ENCODE measurements at regions not wholly inside any gene's neighbourhood (a gene's known extent, or its start where the extent isn't known, plus 50 kb on each side); places are given as distances from the start of the nearest gene placed in this dataset.

DNA sequence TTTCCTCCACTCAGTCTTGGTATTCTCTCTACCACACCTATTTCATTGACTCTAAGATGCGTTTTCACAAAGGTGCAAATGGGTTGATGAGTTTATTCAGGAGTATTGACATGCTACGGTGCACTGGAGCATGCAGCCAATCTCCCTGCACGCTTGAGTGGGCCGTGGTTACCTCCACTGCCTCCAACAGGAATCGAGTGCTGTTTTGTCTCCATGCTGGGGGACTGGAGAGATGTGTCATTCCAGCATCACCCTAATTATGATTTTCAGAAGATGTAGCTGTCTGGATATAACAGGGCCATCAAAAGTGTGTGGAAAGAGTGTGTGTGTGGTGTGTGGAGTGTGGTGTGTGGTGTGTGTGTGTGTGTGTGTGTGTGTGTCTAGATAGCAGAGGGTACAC is 351.6 kb upstream of the ZFHX3 start:
- TF ChIP-seq, protein P1, sequence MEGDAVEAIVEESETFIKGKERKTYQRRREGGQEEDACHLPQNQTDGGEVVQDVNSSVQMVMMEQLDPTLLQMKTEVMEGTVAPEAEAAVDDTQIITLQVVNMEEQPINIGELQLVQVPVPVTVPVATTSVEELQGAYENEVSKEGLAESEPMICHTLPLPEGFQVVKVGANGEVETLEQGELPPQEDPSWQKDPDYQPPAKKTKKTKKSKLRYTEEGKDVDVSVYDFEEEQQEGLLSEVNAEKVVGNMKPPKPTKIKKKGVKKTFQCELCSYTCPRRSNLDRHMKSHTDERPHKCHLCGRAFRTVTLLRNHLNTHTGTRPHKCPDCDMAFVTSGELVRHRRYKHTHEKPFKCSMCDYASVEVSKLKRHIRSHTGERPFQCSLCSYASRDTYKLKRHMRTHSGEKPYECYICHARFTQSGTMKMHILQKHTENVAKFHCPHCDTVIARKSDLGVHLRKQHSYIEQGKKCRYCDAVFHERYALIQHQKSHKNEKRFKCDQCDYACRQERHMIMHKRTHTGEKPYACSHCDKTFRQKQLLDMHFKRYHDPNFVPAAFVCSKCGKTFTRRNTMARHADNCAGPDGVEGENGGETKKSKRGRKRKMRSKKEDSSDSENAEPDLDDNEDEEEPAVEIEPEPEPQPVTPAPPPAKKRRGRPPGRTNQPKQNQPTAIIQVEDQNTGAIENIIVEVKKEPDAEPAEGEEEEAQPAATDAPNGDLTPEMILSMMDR (IDR thresholded peaks at IDR 0.05 in 8 of 11, conservative IDR thresholded peaks at IDR 0.05 in 3 of 11), result no peak
- TF ChIP-seq POLR2A (IDR thresholded peaks at IDR 0.05), result no peak

Measured in spleen (tissue), 7 donors.